GM12865 (cell line): ENCODE measurements at regions not wholly inside any gene's neighbourhood (a gene's known extent, or its start where the extent isn't known, plus 50 kb on each side); places are given as distances from the start of the nearest gene placed in this dataset.

ENCODE experiments used
- DNase-seq: peaks from one replicate; pipeline ENCODE4 v3.0.0; 2010; ENCODE audit warnings: low read depth
- H3K4me3 ChIP-seq: 2 replicates; pipeline ENCODE4 v1.5.1; 2011; ENCODE audit warnings: mild to moderate bottlenecking, low read depth, low read length, control low read depth
- TF ChIP-seq, protein P1 (sequence below): IDR thresholded peaks from 2 replicates; pipeline ENCODE4 v1.5.1; 2011; ENCODE audit warnings: low read length, control low read depth, low read depth, inconsistent platforms; ENCODE audit not compliant: insufficient read depth; ENCODE audit errors: missing control alignments

DNA sequence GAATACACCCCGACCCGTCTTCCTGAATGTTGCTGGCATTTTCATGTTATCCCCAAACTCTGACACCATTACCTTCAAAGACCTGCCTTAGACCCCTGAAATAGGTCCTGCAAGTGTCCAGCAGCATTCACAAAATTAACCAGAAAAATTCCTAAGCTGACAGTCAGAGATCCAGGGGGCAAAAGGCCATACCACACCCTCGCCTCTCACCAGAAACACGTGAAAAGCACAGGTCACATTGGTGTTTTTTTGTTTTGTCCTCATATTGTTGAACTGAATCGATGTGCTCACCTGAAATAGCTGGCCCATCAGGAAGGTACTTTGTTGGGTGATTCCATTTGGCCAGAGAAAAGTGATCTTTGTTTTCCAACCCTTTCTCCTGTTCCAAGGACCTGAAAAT, 113.1 kb upstream of the HES1 start:
- no peak overlapping the region for H3K4me3 ChIP-seq
- DNase-seq: no peak
- TF ChIP-seq, protein P1, sequence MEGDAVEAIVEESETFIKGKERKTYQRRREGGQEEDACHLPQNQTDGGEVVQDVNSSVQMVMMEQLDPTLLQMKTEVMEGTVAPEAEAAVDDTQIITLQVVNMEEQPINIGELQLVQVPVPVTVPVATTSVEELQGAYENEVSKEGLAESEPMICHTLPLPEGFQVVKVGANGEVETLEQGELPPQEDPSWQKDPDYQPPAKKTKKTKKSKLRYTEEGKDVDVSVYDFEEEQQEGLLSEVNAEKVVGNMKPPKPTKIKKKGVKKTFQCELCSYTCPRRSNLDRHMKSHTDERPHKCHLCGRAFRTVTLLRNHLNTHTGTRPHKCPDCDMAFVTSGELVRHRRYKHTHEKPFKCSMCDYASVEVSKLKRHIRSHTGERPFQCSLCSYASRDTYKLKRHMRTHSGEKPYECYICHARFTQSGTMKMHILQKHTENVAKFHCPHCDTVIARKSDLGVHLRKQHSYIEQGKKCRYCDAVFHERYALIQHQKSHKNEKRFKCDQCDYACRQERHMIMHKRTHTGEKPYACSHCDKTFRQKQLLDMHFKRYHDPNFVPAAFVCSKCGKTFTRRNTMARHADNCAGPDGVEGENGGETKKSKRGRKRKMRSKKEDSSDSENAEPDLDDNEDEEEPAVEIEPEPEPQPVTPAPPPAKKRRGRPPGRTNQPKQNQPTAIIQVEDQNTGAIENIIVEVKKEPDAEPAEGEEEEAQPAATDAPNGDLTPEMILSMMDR: no peak

- TF ChIP-seq, protein P1: no peak
- H3K4me3 ChIP-seq: no peak overlapping the region
- DNase-seq: no peak
Observed at GRCh38 chr3:194023501-194024280, 112.3 kb upstream of the HES1 start.

DNA sequence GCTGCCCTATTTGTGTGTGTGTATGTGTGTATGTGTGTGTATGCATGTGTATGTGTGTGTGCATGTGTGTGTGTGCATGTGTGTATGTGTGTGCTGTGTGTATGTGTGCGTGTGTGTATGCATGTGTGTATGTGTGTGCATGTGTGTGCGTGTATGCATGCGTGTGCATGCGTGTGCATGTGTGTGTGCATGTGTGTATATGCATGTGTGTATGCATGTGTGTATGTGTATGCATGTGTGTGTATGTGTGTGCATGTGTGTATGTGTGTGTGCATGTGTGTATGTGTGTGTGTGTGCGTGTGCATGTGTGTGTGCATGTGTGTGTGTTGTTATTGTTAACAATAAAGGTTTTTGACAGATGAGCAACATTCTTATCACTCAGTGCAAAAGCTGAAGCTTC, 110.8 kb upstream of the HES1 start:
- no peak for DNase-seq
- H3K4me3 ChIP-seq: no peak overlapping the region
- TF ChIP-seq, protein P1: no peak

DNA sequence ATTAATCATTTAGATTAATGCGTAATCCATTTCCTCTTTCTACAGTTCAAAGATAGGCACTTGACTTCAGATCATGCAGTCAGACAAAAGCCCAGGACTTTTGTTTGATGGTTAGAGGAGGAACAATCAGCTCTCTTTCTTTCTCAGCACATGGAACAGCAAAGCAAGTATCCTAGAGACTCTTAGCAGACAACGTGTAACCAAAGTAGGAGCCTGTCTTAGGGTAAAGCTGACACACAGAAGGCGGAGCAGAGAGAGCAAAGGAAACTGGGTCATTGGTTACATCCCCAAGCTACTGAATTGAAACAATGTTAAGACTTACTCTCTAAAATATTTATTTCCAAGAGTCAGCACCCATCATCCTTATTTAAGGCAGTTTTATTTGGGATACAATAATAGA, 110.0 kb upstream of the HES1 start:
- DNase-seq: no peak
- TF ChIP-seq, protein P1: no peak

DNA sequence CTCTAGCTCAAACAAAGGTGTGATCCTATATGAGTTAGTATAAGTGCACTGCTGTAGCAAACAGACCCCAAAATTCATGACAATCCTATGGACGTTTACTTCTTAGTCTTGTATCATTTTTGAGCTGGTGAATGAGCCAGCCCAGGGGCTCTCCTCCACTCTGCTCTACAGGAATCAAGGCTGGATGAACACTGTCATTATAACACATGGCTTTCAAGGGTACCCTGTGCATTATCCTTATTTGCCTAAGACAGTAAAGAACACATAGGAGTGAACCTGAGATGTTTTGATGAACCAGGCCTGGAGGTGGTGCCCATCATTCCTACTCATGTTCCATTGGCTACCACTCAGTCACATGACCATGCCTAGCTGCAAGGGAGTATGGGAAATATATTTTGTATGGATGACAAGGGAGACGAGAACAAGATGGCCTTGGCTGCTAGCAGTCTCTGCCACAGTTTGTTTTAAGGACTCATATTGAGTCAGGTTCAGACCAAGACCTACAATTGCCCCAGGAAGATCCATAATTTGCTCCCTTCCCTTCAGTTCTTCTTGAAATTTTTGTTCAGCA, 107.4 kb upstream of the HES1 start:
- H3K4me3 ChIP-seq: no peak overlapping the region
- no peak for DNase-seq
- TF ChIP-seq, protein P1: no peak

More for the DNA sequence above, 110.0 kb upstream of the HES1 start:
- H3K4me3 ChIP-seq: no peak overlapping the region

- no peak overlapping the region for H3K4me3 ChIP-seq
- DNase-seq: no peak
- TF ChIP-seq, protein P1: no peak
Observed at GRCh38 chr3:194029846-194030245, 106.1 kb upstream of the HES1 start.
